Stimulated activated CD4-positive, alpha-beta T cell treated with anti-CD3 and anti-CD28 coated beads, Interleukin-2, amount 100 ng/mL, for 24 hours (primary cell): ENCODE measurements at regions not wholly inside any gene's neighbourhood (a gene's known extent, or its start where the extent isn't known, plus 50 kb on each side); places are given as distances from the start of the nearest gene placed in this dataset.
"Not testable (repeated sequence)": the region's sequence is repeated elsewhere in the genome, so short reads cannot be mapped to it uniquely, and the experiment has no call there.

Experiments used
- DNase-seq, 2 donors: peaks; one replicate each; pipeline ENCODE4 v3.0.0-alpha.2; 2020

GRCh38 chr4:170940043-170940724 lies 850.4 kb upstream of the AADAT start:
- no peak for DNase-seq

GRCh38 chr4:170938588-170938987 lies 848.8 kb upstream of the AADAT start:
- DNase-seq, result no peak

- no peak for DNase-seq
Measured at GRCh38 chr4:170931321-170931720, 841.6 kb upstream of the AADAT start.

GRCh38 chr4:170888660-170889059 lies 798.9 kb upstream of the AADAT start:
- DNase-seq, result no peak

GRCh38 chr4:170887396-170887795 lies 797.6 kb upstream of the AADAT start:
- DNase-seq, result no peak

- DNase-seq, result no peak
Measured at GRCh38 chr4:170884969-170885570, 795.3 kb upstream of the AADAT start.

- not testable (repeated sequence) for DNase-seq
Measured at GRCh38 chr4:170881646-170882045, 791.9 kb upstream of the AADAT start.

- DNase-seq, result no peak
Measured at GRCh38 chr4:170875868-170876267, 786.1 kb upstream of the AADAT start.

GRCh38 chr4:170872794-170873193 lies 783.0 kb upstream of the AADAT start:
- DNase-seq, result no peak

GRCh38 chr4:170868170-170868569 lies 778.4 kb upstream of the AADAT start:
- no peak for DNase-seq

- no peak for DNase-seq
Measured at GRCh38 chr4:170854097-170854496, 764.3 kb upstream of the AADAT start.

GRCh38 chr4:170853422-170854021 lies 763.8 kb upstream of the AADAT start:
- peak in 1 of 2 donors; percentile 19 for DNase-seq

GRCh38 chr4:170849969-170850368 lies 760.2 kb upstream of the AADAT start:
- no peak for DNase-seq

GRCh38 chr4:170827562-170828274 lies 738.0 kb upstream of the AADAT start:
- no peak for DNase-seq

- DNase-seq, result no peak
Measured at GRCh38 chr4:170818786-170819185, 729.0 kb upstream of the AADAT start.

- DNase-seq, result no peak
Measured at GRCh38 chr4:170805352-170805751, 715.6 kb upstream of the AADAT start.

- DNase-seq, result no peak
Measured at GRCh38 chr4:170804930-170805329, 715.2 kb upstream of the AADAT start.

GRCh38 chr4:170803492-170803891 lies 713.7 kb upstream of the AADAT start:
- no peak for DNase-seq

GRCh38 chr4:170801771-170802170 lies 712.0 kb upstream of the AADAT start:
- no peak for DNase-seq

- no peak for DNase-seq
Measured at GRCh38 chr4:170794525-170794924, 704.8 kb upstream of the AADAT start.

- not testable (repeated sequence) for DNase-seq
Measured at GRCh38 chr4:170788540-170789051, 698.8 kb upstream of the AADAT start.

- DNase-seq, result no peak
Measured at GRCh38 chr4:170777663-170778062, 687.9 kb upstream of the AADAT start.

- no peak for DNase-seq
Measured at GRCh38 chr4:170776983-170777382, 687.2 kb upstream of the AADAT start.

- no peak for DNase-seq
Measured at GRCh38 chr4:170775851-170776250, 686.1 kb upstream of the AADAT start.
